K562 (cell line): ENCODE measurements at regions not wholly inside any gene's neighbourhood (a gene's known extent, or its start where the extent isn't known, plus 50 kb on each side); places are given as distances from the start of the nearest gene placed in this dataset.

Experiments
- ATAC-seq: fragments of 200-7000 bp; cut with Tn5 transposase; 3 replicates; pipeline ENCODE4 v1.9.1; 2020; ENCODE audit warnings: moderate library complexity
- BruUV-seq: library from RNA; stranded (reverse); fragments of 400-500 nt; replicated peaks from 2 replicates; lab custom pipeline; 2021; lab: Mats Ljungman, UMichigan
- CTCF ChIA-PET: fragments of 300-600 bp; formaldehyde crosslinking; extraction: SDS; loops from one replicate; lab custom pipeline; 2021; ENCODE audit warnings: low intra/inter-chr PET ratio; lab: Yijun Ruan, JAX
- POLR2A ChIA-PET: fragments of 300-600, 350-650 bp; sonication (Branson Sonifier 250); formaldehyde crosslinking; extraction: SDS; loops from one replicate; lab custom pipeline; 2021; ENCODE audit warnings: antibody characterized with exemption, inconsistent platforms; lab: Yijun Ruan, JAX
- DNase-seq, 4 experiments: peaks; one replicate each; pipeline versions ENCODE4 v3.0.0 to v3.0.0-alpha.2; 2011 to 2018; ENCODE audit warnings: low spot score in 3 of 4, mixed read lengths in 3 of 4; ENCODE audit errors: extremely low read depth in 1 of 4
- FAIRE-seq: peaks from 2 replicates; lab custom pipeline; 2011; peaks lifted over from hg19 to GRCh38; lab: Jason Lieb, UNC
- H2AFZ ChIP-seq: 2 replicates; pipeline ENCODE4 v1.6.0; 2011; ENCODE audit warnings: low read depth, low read length, control low read depth, inconsistent platforms
- H3K27ac ChIP-seq: fragments of 200-600 bp; 3 replicates; pipeline ENCODE4 v1.8.0; 2011; ENCODE audit warnings: low read depth, mild to moderate bottlenecking, control low read depth, inconsistent platforms, low read length, moderate library complexity, mixed read lengths; ENCODE audit errors: extremely low read depth
- H3K27me3 ChIP-seq, 2 experiments: fragments of 300-600 bp in 1 of 2; 2 replicates in 1 of 2; 3 replicates in 1 of 2; pipeline versions ENCODE4 v1.6.0 to v1.8.0; 2011; ENCODE audit warnings: inconsistent platforms in 2 of 2, low read length in 2 of 2, mild to moderate bottlenecking in 1 of 2, mixed read lengths in 1 of 2, moderate library complexity in 1 of 2; ENCODE audit not compliant: control insufficient read depth in 2 of 2, insufficient read depth in 2 of 2
- H3K36me3 ChIP-seq: fragments of 300-600 bp; 3 replicates; pipeline ENCODE4 v1.8.0; 2011; ENCODE audit warnings: mild to moderate bottlenecking, low read length, inconsistent platforms; ENCODE audit not compliant: control insufficient read depth, insufficient read depth
- H3K4me1 ChIP-seq, 2 experiments: fragments of 200-600 bp in 1 of 2; replicated peaks in 1 of 2; 2 replicates in 1 of 2; 3 replicates in 1 of 2; pipeline versions ENCODE4 v1.5.1 to v1.8.0; 2011; ENCODE audit warnings: inconsistent platforms in 2 of 2, low read length in 2 of 2, mild to moderate bottlenecking in 1 of 2, mixed read lengths in 1 of 2, moderate library complexity in 1 of 2; ENCODE audit not compliant: control insufficient read depth in 2 of 2, insufficient read depth in 2 of 2
- H3K4me2 ChIP-seq: 2 replicates; pipeline ENCODE4 v1.6.1; 2011; ENCODE audit warnings: low read length, control low read depth, inconsistent platforms, mixed read lengths; ENCODE audit not compliant: insufficient read depth
- H3K4me3 ChIP-seq: fragments of 200-600 bp; sonication (generic), shearing (Covaris generic); 2 replicates; pipeline ENCODE4 v1.5.1; 2016; ENCODE audit warnings: control low read depth, inconsistent platforms
- H3K79me2 ChIP-seq: fragments of 200-600 bp; 3 replicates; pipeline ENCODE4 v1.8.0; 2011; ENCODE audit warnings: low read length, inconsistent platforms; ENCODE audit not compliant: control insufficient read depth, insufficient read depth
- H3K9ac ChIP-seq, 2 experiments: 2 replicates each; pipeline versions ENCODE4 v1.6.0 to v1.6.1; 2011; ENCODE audit warnings: low read depth in 2 of 2, low read length in 2 of 2, control low read depth in 1 of 2, inconsistent platforms in 1 of 2, mild to moderate bottlenecking in 1 of 2, mixed read lengths in 1 of 2; ENCODE audit not compliant: insufficient read depth in 1 of 2
- H3K9me1 ChIP-seq: one replicate; pipeline ENCODE4 v1.6.0; 2011; ENCODE audit warnings: inconsistent platforms, mild to moderate bottlenecking, low read length, moderate library complexity; ENCODE audit not compliant: control insufficient read depth, insufficient read depth
- H3K9me3 ChIP-seq: replicated peaks from 2 replicates; pipeline ENCODE4 v1.5.1; 2011; ENCODE audit warnings: low read depth, low read length, inconsistent platforms; ENCODE audit not compliant: control insufficient read depth, insufficient read depth
- H4K20me1 ChIP-seq: replicated peaks from 2 replicates; pipeline ENCODE4 v1.6.1; 2011; ENCODE audit warnings: low read length, inconsistent platforms, mixed read lengths; ENCODE audit not compliant: control insufficient read depth, insufficient read depth
- CBX5 ChIP-seq: IDR thresholded peaks from 2 replicates; pipeline ENCODE4 v1.6.1; 2014; ENCODE audit warnings: low read depth, borderline replicate concordance
- NFXL1 ChIP-seq: fragments of 450-650 bp; formaldehyde crosslinking; IDR thresholded peaks from 2 replicates; pipeline ENCODE4 v1.4.0; 2021; ENCODE audit warnings: mild to moderate bottlenecking
- WGBS: fragments of 100-300 bp; shearing (Covaris generic); methylation state at CpG from one replicate; pipeline ENCODE4 v1.1.6; 2016; ENCODE audit warnings: low coverage, mixed read lengths; ENCODE audit not compliant: insufficient coverage; ENCODE audit errors: missing lambda C conversion rate; 5-methylcytosine and 5-hydroxymethylcytosine counted together
- in situ Hi-C: fragments of 300-500 bp; cut with MboI; formaldehyde crosslinking; loops from 4 replicates; pipeline ENCODE4 v1.15.0; 2018; ENCODE audit warnings: inconsistent platforms, mixed read lengths
- intact Hi-C: fragments of 100-400 bp; cut with micrococcal nuclease; formaldehyde crosslinking; loops from 2 replicates; pipeline ENCODE4 v1.14.2; 2022
- TF ChIP-seq, protein P1 (sequence below): fragments of 450-650 bp; IDR thresholded peaks from 2 replicates; pipeline ENCODE4 v1.6.1; 2018; ENCODE audit not compliant: partially characterized antibody

DNA sequence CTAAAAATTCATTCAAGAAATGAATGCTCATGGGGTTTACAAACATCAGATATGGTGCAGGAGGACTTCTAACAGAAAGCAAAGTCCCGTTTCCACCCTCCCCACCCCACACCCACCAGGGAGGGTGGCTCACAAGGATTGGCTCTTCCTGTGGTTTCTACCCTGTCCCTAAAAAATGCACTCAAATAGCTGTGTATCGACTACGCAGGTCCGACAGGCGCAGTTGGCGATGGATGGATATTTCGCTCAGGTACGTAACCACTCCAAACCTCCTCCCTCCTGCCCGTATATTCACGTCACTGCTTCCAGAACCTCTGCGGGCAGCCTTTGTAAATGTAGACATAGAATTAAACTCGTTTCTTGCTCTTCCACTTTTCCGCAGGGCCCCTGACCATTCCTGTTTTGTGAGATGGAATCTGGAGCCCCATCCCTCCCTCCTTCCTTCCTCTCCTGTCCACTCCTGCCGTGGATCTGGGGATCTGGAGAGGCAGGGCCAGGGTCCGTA, 264.3 kb downstream of the BMP7 start:
- POLR2A ChIA-PET, result no interaction called here
- Histone ChIP-seq H3K4me3 (no peak overlapping the region), H3K9me3 (no peaks in the 10 kb centered on the region; the same call in none of the 2 replicates), H3K27ac (no peak overlapping the region), H3K9ac (no peak overlapping the region), H3K36me3 (no peaks in the 10 kb centered on the region), H2AFZ (no peak overlapping the region), H3K4me1 (no peaks in the 10 kb centered on the region), H3K9me1 (no peaks in the 10 kb centered on the region), H3K27me3 (peaks cover 0 to 41% of the 10 kb centered on the region in 2 experiments; a peak in 2 of 5 replicates), H3K79me2 (no peaks in the 10 kb centered on the region), H3K4me2 (no peak overlapping the region), H4K20me1 (no peaks in the 10 kb centered on the region)
- in situ Hi-C loops (no loop called here), intact Hi-C loops (no loop called here)
- DNase-seq (no peak), FAIRE-seq (no peak), ATAC-seq (no peak)
- TF ChIP-seq NFXL1 (CRISPR knock-in tag) (no peak), CBX5 (no peak)
- TF ChIP-seq, protein P1, sequence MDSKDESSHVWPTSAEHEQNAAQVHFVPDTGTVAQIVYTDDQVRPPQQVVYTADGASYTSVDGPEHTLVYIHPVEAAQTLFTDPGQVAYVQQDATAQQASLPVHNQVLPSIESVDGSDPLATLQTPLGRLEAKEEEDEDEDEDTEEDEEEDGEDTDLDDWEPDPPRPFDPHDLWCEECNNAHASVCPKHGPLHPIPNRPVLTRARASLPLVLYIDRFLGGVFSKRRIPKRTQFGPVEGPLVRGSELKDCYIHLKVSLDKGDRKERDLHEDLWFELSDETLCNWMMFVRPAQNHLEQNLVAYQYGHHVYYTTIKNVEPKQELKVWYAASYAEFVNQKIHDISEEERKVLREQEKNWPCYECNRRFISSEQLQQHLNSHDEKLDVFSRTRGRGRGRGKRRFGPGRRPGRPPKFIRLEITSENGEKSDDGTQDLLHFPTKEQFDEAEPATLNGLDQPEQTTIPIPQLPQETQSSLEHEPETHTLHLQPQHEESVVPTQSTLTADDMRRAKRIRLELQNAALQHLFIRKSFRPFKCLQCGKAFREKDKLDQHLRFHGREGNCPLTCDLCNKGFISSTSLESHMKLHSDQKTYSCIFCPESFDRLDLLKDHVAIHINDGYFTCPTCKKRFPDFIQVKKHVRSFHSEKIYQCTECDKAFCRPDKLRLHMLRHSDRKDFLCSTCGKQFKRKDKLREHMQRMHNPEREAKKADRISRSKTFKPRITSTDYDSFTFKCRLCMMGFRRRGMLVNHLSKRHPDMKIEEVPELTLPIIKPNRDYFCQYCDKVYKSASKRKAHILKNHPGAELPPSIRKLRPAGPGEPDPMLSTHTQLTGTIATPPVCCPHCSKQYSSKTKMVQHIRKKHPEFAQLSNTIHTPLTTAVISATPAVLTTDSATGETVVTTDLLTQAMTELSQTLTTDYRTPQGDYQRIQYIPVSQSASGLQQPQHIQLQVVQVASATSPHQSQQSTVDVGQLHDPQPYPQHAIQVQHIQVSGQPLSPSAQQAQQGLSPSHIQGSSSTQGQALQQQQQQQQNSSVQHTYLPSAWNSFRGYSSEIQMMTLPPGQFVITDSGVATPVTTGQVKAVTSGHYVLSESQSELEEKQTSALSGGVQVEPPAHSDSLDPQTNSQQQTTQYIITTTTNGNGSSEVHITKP, result no peak
- no TSS peak for BruUV-seq
- WGBS, result 0% methylated on average over 15 of the region's 15 CpGs
- CTCF ChIA-PET, result no interaction called here
